HG02571 (cell line): ENCODE measurements at regions not wholly inside any gene's neighbourhood (a gene's known extent, or its start where the extent isn't known, plus 50 kb on each side); places are given as distances from the start of the nearest gene placed in this dataset.

Experiments used
- ATAC-seq: cut with Tn5 transposase; IDR thresholded peaks from one replicate; pipeline ENCODE4 v1.9.1; 2021; ENCODE audit warnings: mild to moderate bottlenecking, moderate library complexity; ENCODE audit not compliant: unreplicated experiment

GRCh38 chr12:67579662-67580003 lies 68.9 kb upstream of the DYRK2 start:
- no peak for ATAC-seq

- ATAC-seq = no peak
These were observed 66.2 kb upstream of the DYRK2 start for GRCh38 chr12:67582238-67582834.

DNA sequence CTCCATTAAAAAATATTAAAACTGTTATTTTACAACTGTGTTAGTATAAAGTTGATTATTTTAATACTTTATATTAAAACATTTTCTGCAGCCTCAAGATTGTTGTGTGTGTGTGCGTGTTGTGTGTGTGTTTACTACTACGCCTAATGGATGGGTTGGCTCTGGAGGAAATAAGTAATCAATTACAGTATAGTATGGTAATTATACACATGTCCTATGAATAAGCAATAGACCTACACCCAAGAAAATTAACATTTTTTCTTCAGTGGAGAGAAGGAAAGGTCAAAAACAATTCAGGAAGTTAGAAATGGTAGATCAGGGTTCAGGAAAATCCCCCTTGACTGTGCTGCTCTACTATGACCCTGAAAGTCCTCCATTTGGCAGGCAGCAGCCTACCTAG lies 65.7 kb upstream of the DYRK2 start:
- no peak for ATAC-seq

- no peak for ATAC-seq
These were observed 61.6 kb upstream of the DYRK2 start for GRCh38 chr12:67586951-67587350.

- no peak for ATAC-seq
These were observed 59.5 kb upstream of the DYRK2 start for GRCh38 chr12:67589078-67589477.

- ATAC-seq = no peak
These were observed 58.3 kb upstream of the DYRK2 start for GRCh38 chr12:67590149-67590790.

- ATAC-seq = peak; percentile 71
These were observed 56.1 kb upstream of the DYRK2 start for GRCh38 chr12:67592228-67593011.

GRCh38 chr12:67593041-67593440 lies 55.5 kb upstream of the DYRK2 start:
- no peak for ATAC-seq

- no peak for ATAC-seq
These were observed 54.8 kb upstream of the DYRK2 start for GRCh38 chr12:67593461-67594330.

GRCh38 chr12:67594888-67595287 lies 53.7 kb upstream of the DYRK2 start:
- no peak for ATAC-seq

DNA sequence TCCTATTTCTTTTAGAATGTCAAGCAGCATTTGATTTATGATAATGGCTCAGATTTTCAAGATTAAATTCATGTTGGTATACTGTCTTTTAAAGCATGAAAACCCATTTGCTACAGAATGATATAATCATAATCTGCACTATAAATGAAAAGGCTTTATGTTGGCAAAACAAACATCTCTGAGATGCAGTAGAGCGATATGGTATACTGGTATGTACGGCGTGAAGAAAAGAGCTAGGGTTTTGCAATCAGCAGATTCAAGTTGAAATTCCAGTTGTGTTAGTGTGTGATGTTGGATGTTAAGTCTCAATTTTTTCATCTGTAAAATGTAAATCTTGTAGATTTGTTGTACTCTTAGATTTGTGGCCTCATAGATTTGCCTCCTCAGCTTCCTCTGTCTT lies 53.2 kb upstream of the DYRK2 start:
- ATAC-seq = no peak

- no peak for ATAC-seq
These were observed 49.9 kb upstream of the DYRK2 start for GRCh38 chr12:67598598-67598997.
